ENCODE measurements at regions not wholly inside any gene's neighbourhood (a gene's known extent, or its start where the extent isn't known, plus 50 kb on each side); places are given as distances from the start of the nearest gene placed in this dataset.
A peak's percentile ranks its signal among the peaks of the same experiment; 100 is the strongest.
"Not testable (repeated sequence)": the region's sequence is repeated elsewhere in the genome, so short reads cannot be mapped to it uniquely, and the experiment has no call there.

GRCh38 chr3:115402651-115403050 lies 220.7 kb upstream of the GAP43 start:
- no peak for DNase-seq (ENCODE audit: low read depth)
- no peak for TF ChIP-seq CTCF (conservative IDR thresholded peaks at IDR 0.05; ENCODE audit: low read depth, low read length)

GRCh38 chr3:115403786-115404185 lies 219.5 kb upstream of the GAP43 start:
- no peak overlapping the region for H3K4me3 ChIP-seq (ENCODE audit: low read depth, low read length)
- no peak for TF ChIP-seq CTCF (conservative IDR thresholded peaks at IDR 0.05; ENCODE audit: low read depth, low read length)
- DNase-seq (ENCODE audit: low read depth), result no peak

More at GRCh38 chr3:115402651-115403050, 220.7 kb upstream of the GAP43 start:
- no peak overlapping the region for H3K4me3 ChIP-seq (ENCODE audit: low read depth, low read length)

GRCh38 chr3:115409596-115409995 lies 213.7 kb upstream of the GAP43 start:
- DNase-seq (ENCODE audit: low read depth), result no peak
- H3K4me3 ChIP-seq (ENCODE audit: low read depth, low read length), result no peak overlapping the region
- TF ChIP-seq CTCF (conservative IDR thresholded peaks at IDR 0.05; ENCODE audit: low read depth, low read length), result no peak

DNA sequence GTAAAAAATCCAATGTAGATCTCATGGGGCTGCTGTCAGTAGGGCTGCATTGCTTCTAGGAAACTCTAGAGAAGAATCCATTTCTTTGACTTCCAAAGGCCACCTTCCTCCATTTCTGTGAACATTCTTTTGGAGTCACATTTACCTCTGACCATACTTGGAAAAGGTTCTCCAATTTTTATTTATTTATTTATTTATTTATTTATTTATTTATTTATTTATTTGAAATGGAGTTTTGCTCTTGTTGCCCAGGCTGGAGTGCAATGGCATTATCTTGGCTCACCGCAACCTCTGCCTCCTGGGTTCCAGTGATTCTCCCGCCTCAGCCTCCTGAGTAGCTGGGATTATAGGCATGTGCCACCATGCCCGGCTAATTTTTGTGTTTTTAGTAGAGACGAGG lies 208.7 kb upstream of the GAP43 start:
- DNase-seq (ENCODE audit: low read depth); H3K4me3 ChIP-seq (ENCODE audit: low read depth, low read length): not testable (repeated sequence)

GRCh38 chr3:115415246-115415996 lies 207.9 kb upstream of the GAP43 start:
- H3K4me3 ChIP-seq (ENCODE audit: low read depth, low read length), result no peak overlapping the region
- TF ChIP-seq CTCF (conservative IDR thresholded peaks at IDR 0.05; ENCODE audit: low read depth, low read length), result no peak
- peak; percentile 27 for DNase-seq (ENCODE audit: low read depth)

DNA sequence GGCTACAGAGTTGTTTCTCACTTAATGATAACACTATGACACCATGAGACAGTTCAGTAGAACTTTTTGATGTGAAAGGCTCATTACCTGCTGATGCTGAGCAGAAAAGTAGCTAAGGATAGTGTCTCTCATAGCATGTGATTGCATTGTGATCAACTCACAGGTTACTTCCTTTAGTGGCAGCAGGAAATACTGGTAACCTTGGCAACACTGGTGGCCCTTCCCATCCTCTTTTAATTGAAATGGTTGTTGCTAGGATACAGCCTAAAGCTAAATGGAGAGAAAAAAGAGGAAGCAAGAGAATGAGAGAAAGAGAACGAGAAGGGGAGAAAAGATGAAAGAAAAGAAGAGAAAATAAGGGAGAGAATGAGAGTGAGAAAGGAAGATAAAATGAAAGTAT lies 204.7 kb upstream of the GAP43 start:
- no peak for DNase-seq (ENCODE audit: low read depth)
- no peak overlapping the region for H3K4me3 ChIP-seq (ENCODE audit: low read depth, low read length)
- TF ChIP-seq CTCF (conservative IDR thresholded peaks at IDR 0.05; ENCODE audit: low read depth, low read length), result no peak

- no peak for TF ChIP-seq CTCF (conservative IDR thresholded peaks at IDR 0.05; ENCODE audit: low read depth, low read length)
- H3K4me3 ChIP-seq (ENCODE audit: low read depth, low read length), result no peak overlapping the region
- DNase-seq (ENCODE audit: low read depth), result no peak
These were observed 203.2 kb upstream of the GAP43 start for GRCh38 chr3:115420086-115420485.
